Neural cell (in vitro differentiated cells): ENCODE measurements at regions not wholly inside any gene's neighbourhood (a gene's known extent, or its start where the extent isn't known, plus 50 kb on each side); places are given as distances from the start of the nearest gene placed in this dataset.

Experiments
- H2AFZ ChIP-seq: fragments of 200-600, 300-800 bp; sonication (generic), shearing (Covaris generic); 2 replicates; pipeline ENCODE4 v1.6.0; 2014; ENCODE audit warnings: low read depth, mild to moderate bottlenecking, antibody characterized with exemption, low read length, moderate library complexity
- H3F3A ChIP-seq: fragments of 200-600 bp; shearing (Covaris generic); 2 replicates; pipeline ENCODE4 v1.6.1; 2016; ENCODE audit warnings: mild to moderate bottlenecking, moderate library complexity, mixed read lengths, antibody characterized with exemption, low read length; ENCODE audit not compliant: insufficient read depth, poor library complexity, severe bottlenecking
- H3K27ac ChIP-seq: fragments of 200-600, 300-800 bp; sonication (generic), shearing (Covaris generic); 2 replicates; pipeline ENCODE4 v1.5.1; 2014; ENCODE audit warnings: mild to moderate bottlenecking, low read length, moderate library complexity
- H3K27me3 ChIP-seq: fragments of 300-800, 200-600 bp; sonication (generic), shearing (Covaris generic); 2 replicates; pipeline ENCODE4 v1.6.0; 2014; ENCODE audit warnings: mild to moderate bottlenecking, low read depth, low read length, moderate library complexity; ENCODE audit not compliant: insufficient read depth
- H3K36me3 ChIP-seq: fragments of 300-800, 200-600 bp; sonication (generic), shearing (Covaris generic); 2 replicates; pipeline ENCODE4 v1.5.1; 2014; ENCODE audit warnings: mild to moderate bottlenecking, antibody characterized with exemption, low read length, moderate library complexity; ENCODE audit not compliant: insufficient read depth
- H3K4me2 ChIP-seq: fragments of 300-800, 200-600 bp; sonication (generic), shearing (Covaris generic); 2 replicates; pipeline ENCODE4 v1.6.0; 2014; ENCODE audit warnings: mild to moderate bottlenecking, low read length
- H3K4me3 ChIP-seq: fragments of 300-800, 200-600 bp; sonication (generic), shearing (Covaris generic); 2 replicates; pipeline ENCODE4 v1.5.1; 2014; ENCODE audit warnings: mild to moderate bottlenecking, low read length, moderate library complexity
- H3K79me2 ChIP-seq: fragments of 200-600 bp; shearing (Covaris generic); replicated peaks from 2 replicates; pipeline ENCODE4 v1.6.0; 2014; ENCODE audit warnings: mild to moderate bottlenecking, low read length, moderate library complexity; ENCODE audit not compliant: insufficient read depth
- H3K9ac ChIP-seq: fragments of 300-800, 200-600 bp; sonication (generic), shearing (Covaris generic); 2 replicates; pipeline ENCODE4 v1.6.1; 2016; ENCODE audit warnings: mild to moderate bottlenecking, low read length, mixed read lengths
- H3K9me2 ChIP-seq: fragments of 200-600 bp; shearing (Covaris generic); 2 replicates; pipeline ENCODE4 v1.6.1; 2016; ENCODE audit warnings: mild to moderate bottlenecking, low read length, mixed read lengths; ENCODE audit not compliant: insufficient read depth
- H3K9me3 ChIP-seq: fragments of 200-600, 300-800 bp; sonication (generic), shearing (Covaris generic); 2 replicates; pipeline ENCODE4 v1.6.1; 2016; ENCODE audit warnings: mild to moderate bottlenecking, mixed run types, low read length, moderate library complexity, mixed read lengths
- H4K20me1 ChIP-seq: fragments of 200-600 bp; shearing (Covaris generic); 2 replicates; pipeline ENCODE4 v1.6.1; 2016; ENCODE audit warnings: mild to moderate bottlenecking, mixed run types; ENCODE audit not compliant: insufficient read depth
- CTCF ChIP-seq: fragments of 450-650 bp; IDR thresholded peaks from 2 replicates; pipeline ENCODE4 v1.5.1; 2014; ENCODE audit warnings: antibody characterized with exemption, mild to moderate bottlenecking, moderate library complexity; ENCODE audit not compliant: poor library complexity, severe bottlenecking
- EP300 ChIP-seq: fragments of 450-650 bp; conservative IDR thresholded peaks from 2 replicates; pipeline ENCODE4 v1.6.1; 2014; ENCODE audit warnings: antibody characterized with exemption, mild to moderate bottlenecking, moderate library complexity; ENCODE audit not compliant: poor library complexity, severe bottlenecking
- EZH2 ChIP-seq: fragments of 200-600, 300-800 bp; shearing (Covaris generic), sonication (generic); IDR thresholded peaks from 2 replicates; pipeline ENCODE4 v1.6.1; 2014; ENCODE audit warnings: antibody characterized with exemption, low read length, borderline replicate concordance, mild to moderate bottlenecking; ENCODE audit not compliant: insufficient read depth, poor library complexity, severe bottlenecking
- MXI1 ChIP-seq: fragments of 450-650 bp; conservative IDR thresholded peaks from 2 replicates; pipeline ENCODE4 v1.6.1; 2014; ENCODE audit warnings: antibody characterized with exemption, mild to moderate bottlenecking; ENCODE audit not compliant: poor library complexity, severe bottlenecking
- POLR2AphosphoS5 ChIP-seq: IDR thresholded peaks from 2 replicates; pipeline ENCODE4 v1.6.1; 2012
- RAD21 ChIP-seq: fragments of 450-650 bp; conservative IDR thresholded peaks from 2 replicates; pipeline ENCODE4 v1.6.1; 2014; ENCODE audit warnings: antibody characterized with exemption, mild to moderate bottlenecking, moderate library complexity
- REST ChIP-seq: IDR thresholded peaks from 2 replicates; pipeline ENCODE4 v1.6.1; 2012; ENCODE audit warnings: borderline replicate concordance
- SMC3 ChIP-seq: fragments of 450-650 bp; conservative IDR thresholded peaks from 2 replicates; pipeline ENCODE4 v1.6.1; 2014; ENCODE audit warnings: antibody characterized with exemption, mild to moderate bottlenecking, moderate library complexity; ENCODE audit not compliant: poor library complexity
- TAF1 ChIP-seq: IDR thresholded peaks from 2 replicates; pipeline ENCODE4 v1.6.1; 2012; ENCODE audit warnings: low read depth

GRCh38 chr6:138618168-138618567 is 118.9 kb upstream of the NHSL1 start:
- Histone ChIP-seq H4K20me1 (no peaks in the 10 kb centered on the region), H3K4me3 (no peak overlapping the region), H3F3A (no peaks in the 10 kb centered on the region), H3K9me2 (no peaks in the 10 kb centered on the region), H3K79me2 (no peaks in the 10 kb centered on the region), H3K36me3 (no peaks in the 10 kb centered on the region), H3K4me2 (no peak overlapping the region), H3K9ac (no peak overlapping the region), H3K27me3 (no peaks in the 10 kb centered on the region), H3K27ac (no peak overlapping the region), H3K9me3 (no peaks in the 10 kb centered on the region), H2AFZ (no peak overlapping the region)
- TF ChIP-seq POLR2AphosphoS5, result no peak
- TF ChIP-seq EZH2, result no peak
- no peak for TF ChIP-seq MXI1
- TF ChIP-seq SMC3, result no peak
- TF ChIP-seq CTCF, result no peak
- TF ChIP-seq EP300, result no peak
- TF ChIP-seq RAD21, result no peak
- TF ChIP-seq TAF1, result no peak
- no peak for TF ChIP-seq REST

- no peak overlapping the region for H3K9ac ChIP-seq
- no peaks in the 10 kb centered on the region for H3F3A ChIP-seq
- no peak for TF ChIP-seq RAD21
- no peak for TF ChIP-seq MXI1
- TF ChIP-seq REST, result no peak
- TF ChIP-seq CTCF, result no peak
- TF ChIP-seq TAF1, result no peak
- TF ChIP-seq SMC3, result no peak
- no peak for TF ChIP-seq POLR2AphosphoS5
- no peak for TF ChIP-seq EZH2
- no peak for TF ChIP-seq EP300
- H3K4me3 ChIP-seq, result no peak overlapping the region
- H3K36me3 ChIP-seq, result no peaks in the 10 kb centered on the region
- H2AFZ ChIP-seq, result no peak overlapping the region
- no peaks in the 10 kb centered on the region for H3K79me2 ChIP-seq
- H4K20me1 ChIP-seq, result no peaks in the 10 kb centered on the region
- no peaks in the 10 kb centered on the region for H3K9me3 ChIP-seq
- no peak overlapping the region for H3K27ac ChIP-seq
- no peaks in the 10 kb centered on the region for H3K27me3 ChIP-seq
- no peak overlapping the region for H3K4me2 ChIP-seq
- H3K9me2 ChIP-seq, result no peaks in the 10 kb centered on the region
These were observed 121.3 kb upstream of the NHSL1 start for GRCh38 chr6:138620630-138621029.
